H1 (cell line): ENCODE measurements at regions not wholly inside any gene's neighbourhood (a gene's known extent, or its start where the extent isn't known, plus 50 kb on each side); places are given as distances from the start of the nearest gene placed in this dataset.
A peak's percentile ranks its signal among the peaks of the same experiment; 100 is the strongest.

ENCODE experiments used
- CTCF ChIA-PET: fragments of 300-600 bp; sonication (Branson Sonifier 250); formaldehyde crosslinking; loops from one replicate; lab custom pipeline; 2021; ENCODE audit not compliant: partially characterized antibody; lab: Charles Lee
- POLR2A ChIA-PET: fragments of 300-600 bp; sonication (Branson Sonifier 250); formaldehyde crosslinking; loops from one replicate; lab custom pipeline; 2021; ENCODE audit warnings: inconsistent platforms; ENCODE audit not compliant: partially characterized antibody; lab: Charles Lee
- DNase-seq, 2 experiments: peaks; one replicate each; pipeline versions ENCODE4 v3.0.0 to v3.0.0-alpha.2; 2010 to 2022; ENCODE audit warnings: low spot score in 2 of 2, low read depth in 1 of 2, mixed read lengths in 1 of 2
- FAIRE-seq: peaks from 2 replicates; lab custom pipeline; 2011; peaks lifted over from hg19 to GRCh38; lab: Jason Lieb, UNC
- H2AFZ ChIP-seq: 2 replicates; pipeline ENCODE4 v1.8.1; 2012; ENCODE audit warnings: low read length, inconsistent platforms
- H2AK5ac ChIP-seq: 2 replicates; pipeline ENCODE4 v1.6.1; 2013; ENCODE audit warnings: low read depth, low read length
- H2BK120ac ChIP-seq: replicated peaks from 2 replicates; pipeline ENCODE3; 2013; ENCODE audit warnings: low read depth, low read length, inconsistent platforms
- H2BK12ac ChIP-seq: 2 replicates; pipeline ENCODE4 v1.6.1; 2013; ENCODE audit warnings: low read depth, low read length
- H2BK15ac ChIP-seq: 2 replicates; pipeline ENCODE4 v1.6.1; 2013; ENCODE audit warnings: low read length
- H2BK20ac ChIP-seq: 2 replicates; pipeline ENCODE4 v1.6.1; 2013; ENCODE audit warnings: low read length
- H2BK5ac ChIP-seq: 2 replicates; pipeline ENCODE4 v1.6.1; 2013; ENCODE audit warnings: low read depth, low read length
- H3K14ac ChIP-seq: 2 replicates; pipeline ENCODE4 v1.6.1; 2013; ENCODE audit warnings: inconsistent platforms; ENCODE audit not compliant: insufficient read length
- H3K18ac ChIP-seq: 2 replicates; pipeline ENCODE4 v1.6.1; 2013; ENCODE audit warnings: low read length; ENCODE audit errors: extremely low read depth
- H3K23ac ChIP-seq: 2 replicates; pipeline ENCODE4 v1.6.1; 2013; ENCODE audit warnings: inconsistent platforms; ENCODE audit not compliant: insufficient read length
- H3K23me2 ChIP-seq: 2 replicates; pipeline ENCODE4 v1.6.1; 2013; ENCODE audit warnings: low read depth, low read length
- H3K27ac ChIP-seq: 2 replicates; pipeline ENCODE4 v1.6.1; 2011; ENCODE audit warnings: low read depth, low read length, inconsistent platforms
- H3K27me3 ChIP-seq, 4 experiments: replicated peaks in 1 of 4; 1 replicate in 1 of 4; 2 replicates in 3 of 4; pipeline versions ENCODE4 v1.6.1 to v1.8.1; 2011 to 2013; ENCODE audit warnings: low read length in 3 of 4, mild to moderate bottlenecking in 3 of 4, inconsistent platforms in 2 of 4, mixed read lengths in 2 of 4, moderate library complexity in 1 of 4; ENCODE audit not compliant: control insufficient read depth in 3 of 4, insufficient read depth in 3 of 4; ENCODE audit errors: extremely low read depth in 1 of 4
- H3K36me3 ChIP-seq, 4 experiments: 2 replicates each; pipeline versions ENCODE4 v1.6.1 to v1.8.1; 2011 to 2013; ENCODE audit warnings: mild to moderate bottlenecking in 4 of 4, low read length in 3 of 4, moderate library complexity in 2 of 4, control low read depth in 1 of 4, inconsistent platforms in 1 of 4; ENCODE audit not compliant: insufficient read depth in 4 of 4, control insufficient read depth in 2 of 4
- H3K4ac ChIP-seq: replicated peaks from 2 replicates; pipeline ENCODE3; 2013; ENCODE audit warnings: low read length, low read depth, mixed read lengths, inconsistent platforms; ENCODE audit not compliant: insufficient read length
- H3K4me1 ChIP-seq, 4 experiments: replicated peaks in 1 of 4; 1 replicate in 1 of 4; 2 replicates in 3 of 4; pipeline versions ENCODE4 v1.6.1 to v1.8.1; 2011 to 2013; ENCODE audit warnings: low read length in 3 of 4, inconsistent platforms in 2 of 4, mixed read lengths in 1 of 4; ENCODE audit not compliant: insufficient read depth in 4 of 4, control insufficient read depth in 3 of 4
- H3K4me2 ChIP-seq, 2 experiments: 2 replicates each; pipeline versions ENCODE4 v1.6.1 to v1.8.1; 2011 to 2013; ENCODE audit warnings: low read depth in 2 of 2, low read length in 2 of 2, control low read depth in 1 of 2, inconsistent platforms in 1 of 2, mild to moderate bottlenecking in 1 of 2; ENCODE audit not compliant: insufficient read depth in 1 of 2
- H3K4me3 ChIP-seq, 4 experiments: fragments of 200-600, 300-600 bp in 1 of 4; sonication (generic), shearing (Covaris generic), sonication (Bioruptor Twin) in 1 of 4; 2 replicates each; pipeline versions ENCODE4 v1.5.1 to v1.8.1; 2011 to 2016; ENCODE audit warnings: low read length in 4 of 4, low read depth in 3 of 4, control low read depth in 2 of 4, inconsistent platforms in 2 of 4, mild to moderate bottlenecking in 2 of 4, mixed read lengths in 1 of 4, moderate library complexity in 1 of 4; ENCODE audit not compliant: insufficient read depth in 2 of 4; ENCODE audit errors: extremely low read depth in 1 of 4
- H3K56ac ChIP-seq: replicated peaks from 2 replicates; pipeline ENCODE3; 2013; ENCODE audit warnings: low read depth, mild to moderate bottlenecking, mixed read lengths, low read length, inconsistent platforms; ENCODE audit not compliant: insufficient read length
- H3K79me1 ChIP-seq: 2 replicates; pipeline ENCODE4 v1.6.1; 2013; ENCODE audit warnings: low read depth, low read length, control low read depth
- H3K79me2 ChIP-seq, 2 experiments: 2 replicates each; pipeline versions ENCODE4 v1.6.1 to v1.8.1; 2012 to 2013; ENCODE audit warnings: low read length in 2 of 2, mild to moderate bottlenecking in 2 of 2, inconsistent platforms in 1 of 2; ENCODE audit not compliant: insufficient read depth in 2 of 2, control insufficient read depth in 1 of 2
- H3K9ac ChIP-seq, 4 experiments: replicated peaks in 1 of 4; 1 replicate in 1 of 4; 2 replicates in 3 of 4; pipeline versions ENCODE4 v1.6.1 to v1.8.1; 2011 to 2013; ENCODE audit warnings: low read depth in 3 of 4, low read length in 3 of 4, control low read depth in 2 of 4, mild to moderate bottlenecking in 2 of 4, moderate library complexity in 2 of 4, inconsistent platforms in 1 of 4; ENCODE audit errors: extremely low read depth in 1 of 4
- H3K9me3 ChIP-seq, 2 experiments: 2 replicates each; pipeline versions ENCODE4 v1.6.1 to v1.8.1; 2012 to 2013; ENCODE audit warnings: mild to moderate bottlenecking in 2 of 2, moderate library complexity in 2 of 2, control low read depth in 1 of 2, inconsistent platforms in 1 of 2, low read depth in 1 of 2, low read length in 1 of 2, mixed read lengths in 1 of 2; ENCODE audit not compliant: insufficient read depth in 2 of 2
- H4K20me1 ChIP-seq, 2 experiments: replicated peaks in 1 of 2; 2 replicates each; pipeline versions ENCODE3 to v1.8.1; 2011 to 2013; ENCODE audit warnings: inconsistent platforms in 2 of 2, low read length in 2 of 2, mild to moderate bottlenecking in 1 of 2; ENCODE audit not compliant: insufficient read depth in 2 of 2, control insufficient read depth in 1 of 2
- H4K5ac ChIP-seq: 2 replicates; pipeline ENCODE4 v1.6.1; 2013; ENCODE audit warnings: low read length, low read depth, mixed read lengths, inconsistent platforms; ENCODE audit not compliant: insufficient read length
- H4K8ac ChIP-seq: 2 replicates; pipeline ENCODE4 v1.8.0; 2013; ENCODE audit warnings: mild to moderate bottlenecking, moderate library complexity, low read length, inconsistent platforms; ENCODE audit not compliant: insufficient read depth; ENCODE audit errors: extremely low read depth
- H4K91ac ChIP-seq: replicated peaks from 2 replicates; pipeline ENCODE3; 2013; ENCODE audit warnings: low read length, mixed read lengths, inconsistent platforms; ENCODE audit not compliant: insufficient read length
- CHD1 ChIP-seq: IDR thresholded peaks from 2 replicates; pipeline ENCODE4 v1.6.1; 2012; ENCODE audit warnings: low read depth, low read length, improper control_type of control experiment
- CREB1 ChIP-seq: IDR thresholded peaks from 2 replicates; pipeline ENCODE4 v1.6.1; 2012; ENCODE audit warnings: inconsistent platforms
- E2F6 ChIP-seq: IDR thresholded peaks from 2 replicates; pipeline ENCODE4 v1.6.1; 2012; ENCODE audit warnings: inconsistent platforms
- GTF2F1 ChIP-seq: IDR thresholded peaks from 2 replicates; pipeline ENCODE4 v1.6.1; 2012; ENCODE audit warnings: low read depth, low read length, improper control_type of control experiment, borderline replicate concordance
- HDAC6 ChIP-seq: IDR thresholded peaks from one replicate; pipeline ENCODE4 v1.7.1; 2012; ENCODE audit warnings: low read depth, mild to moderate bottlenecking, inconsistent platforms, low read length, moderate library complexity
- SIX5 ChIP-seq: IDR thresholded peaks from 2 replicates; pipeline ENCODE4 v1.6.1; 2011; ENCODE audit warnings: mild to moderate bottlenecking, low read depth, low read length
- TBP ChIP-seq: IDR thresholded peaks from 2 replicates; pipeline ENCODE4 v1.6.1; 2011; ENCODE audit warnings: low read depth, low read length, improper control_type of control experiment
- WGBS, 2 experiments: shearing (Covaris generic) in 1 of 2; methylation state at CpG; one replicate each; pipeline versions ENCODE4 v1.1.6 to v1.1.7; 2013 to 2015; ENCODE audit warnings: low lambda C conversion rate in 2 of 2, mixed read lengths in 2 of 2, inconsistent platforms in 1 of 2, low coverage in 1 of 2, missing lambda C conversion rate in 1 of 2; ENCODE audit not compliant: insufficient replicate concordance in 2 of 2, insufficient coverage in 1 of 2, insufficient read length in 1 of 2; ENCODE audit errors: extremely low coverage in 1 of 2, missing lambda C conversion rate in 1 of 2; 5-methylcytosine and 5-hydroxymethylcytosine counted together
- TF ChIP-seq, protein P1 (sequence below), 3 experiments: IDR thresholded peaks; 1 replicate in 2 of 3; 2 replicates in 1 of 3; pipeline versions ENCODE4 v1.5.1 to v1.6.1; 2011; ENCODE audit warnings: low read length in 3 of 3, mild to moderate bottlenecking in 3 of 3, inconsistent platforms in 2 of 3, low read depth in 1 of 3, moderate library complexity in 1 of 3; ENCODE audit not compliant: insufficient read depth in 1 of 3; ENCODE audit errors: control extremely low read depth in 1 of 3
- TF ChIP-seq, protein P2 (sequence below): IDR thresholded peaks from 2 replicates; pipeline ENCODE4 v1.6.1; 2011; ENCODE audit warnings: low read depth, mild to moderate bottlenecking, low read length; ENCODE audit not compliant: insufficient read depth

GRCh38 chr5:3883040-3883439 lies 287.4 kb downstream of the IRX1 start:
- Histone ChIP-seq H4K20me1 (no peaks in the 10 kb centered on the region), H4K5ac (no peak overlapping the region), H2AK5ac (no peak overlapping the region), H3K4me3 (no peak overlapping the region), H3K23me2 (no peaks in the 10 kb centered on the region; the same call in 1 of the 2 replicates), H3K4me1 (no peaks in the 10 kb centered on the region), H2BK15ac (0 out of 2 replicates have a peak overlapping the region, but pooled peaks have one; percentile 53), H3K9me3 (no peaks in the 10 kb centered on the region), H3K4me2 (no peak overlapping the region), H3K27me3 (no peaks in the 10 kb centered on the region), H2AFZ (no peak overlapping the region), H3K27ac (no peak overlapping the region), H3K56ac (no peak overlapping the region), H3K4ac (no peak overlapping the region), H3K36me3 (no peaks in the 10 kb centered on the region), H3K23ac (no peak overlapping the region), H3K14ac (no peak overlapping the region), H4K91ac (no peak overlapping the region), H2BK20ac (no peak overlapping the region), H3K18ac (no peak overlapping the region)
- no peak for FAIRE-seq
- ChIA-PET POLR2A (no interaction called here), CTCF (no interaction called here)
- WGBS, 2 experiments, result 97% methylated on average over 11 of the region's 11 CpGs; no CpG with 5 or more reads in 1 of the 2 experiments
- DNase-seq, result no peak
- no peak for TF ChIP-seq SIX5
- no peak for TF ChIP-seq GTF2F1
- no peak for TF ChIP-seq HDAC6
- TF ChIP-seq, protein P1, sequence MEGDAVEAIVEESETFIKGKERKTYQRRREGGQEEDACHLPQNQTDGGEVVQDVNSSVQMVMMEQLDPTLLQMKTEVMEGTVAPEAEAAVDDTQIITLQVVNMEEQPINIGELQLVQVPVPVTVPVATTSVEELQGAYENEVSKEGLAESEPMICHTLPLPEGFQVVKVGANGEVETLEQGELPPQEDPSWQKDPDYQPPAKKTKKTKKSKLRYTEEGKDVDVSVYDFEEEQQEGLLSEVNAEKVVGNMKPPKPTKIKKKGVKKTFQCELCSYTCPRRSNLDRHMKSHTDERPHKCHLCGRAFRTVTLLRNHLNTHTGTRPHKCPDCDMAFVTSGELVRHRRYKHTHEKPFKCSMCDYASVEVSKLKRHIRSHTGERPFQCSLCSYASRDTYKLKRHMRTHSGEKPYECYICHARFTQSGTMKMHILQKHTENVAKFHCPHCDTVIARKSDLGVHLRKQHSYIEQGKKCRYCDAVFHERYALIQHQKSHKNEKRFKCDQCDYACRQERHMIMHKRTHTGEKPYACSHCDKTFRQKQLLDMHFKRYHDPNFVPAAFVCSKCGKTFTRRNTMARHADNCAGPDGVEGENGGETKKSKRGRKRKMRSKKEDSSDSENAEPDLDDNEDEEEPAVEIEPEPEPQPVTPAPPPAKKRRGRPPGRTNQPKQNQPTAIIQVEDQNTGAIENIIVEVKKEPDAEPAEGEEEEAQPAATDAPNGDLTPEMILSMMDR (IDR thresholded peaks at IDR 0.05; ENCODE audit: control extremely low read depth in 1 of 3, insufficient read depth in 1 of 3, low read depth in 1 of 3, low read length in 3 of 3), result no peak
- TF ChIP-seq TBP, result no peak
- no peak for TF ChIP-seq CHD1
- TF ChIP-seq CREB1, result no peak
- TF ChIP-seq, protein P2, sequence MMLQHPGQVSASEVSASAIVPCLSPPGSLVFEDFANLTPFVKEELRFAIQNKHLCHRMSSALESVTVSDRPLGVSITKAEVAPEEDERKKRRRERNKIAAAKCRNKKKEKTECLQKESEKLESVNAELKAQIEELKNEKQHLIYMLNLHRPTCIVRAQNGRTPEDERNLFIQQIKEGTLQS, result no peak
- TF ChIP-seq E2F6, result no peak
- TF ChIP-seq, all 59 proteins: peak for 0
- Histone ChIP-seq H2BK5ac (no peak overlapping the region), H4K8ac (no peak overlapping the region), H2BK120ac (no peak overlapping the region), H3K79me2 (no peaks in the 10 kb centered on the region), H3K79me1 (no peaks in the 10 kb centered on the region), H2BK12ac (no peak overlapping the region; the same call in 1 of the 2 replicates), H3K9ac (no peak overlapping the region)
